H9 (cell line): ENCODE measurements at regions not wholly inside any gene's neighbourhood (a gene's known extent, or its start where the extent isn't known, plus 50 kb on each side); places are given as distances from the start of the nearest gene placed in this dataset.

Experiments
- DNase-seq: peaks from one replicate; pipeline ENCODE4 v3.0.0-alpha.2; 2017
- H2AFZ ChIP-seq: one replicate; pipeline ENCODE4 v1.6.1; 2013; ENCODE audit warnings: mild to moderate bottlenecking, low read length, control low read depth, moderate library complexity
- H2AK5ac ChIP-seq: 2 replicates; pipeline ENCODE4 v1.6.1; 2013; ENCODE audit warnings: low read length, control low read depth, mixed read lengths; ENCODE audit not compliant: insufficient read length
- H2BK120ac ChIP-seq: one replicate; pipeline ENCODE4 v1.6.1; 2013; ENCODE audit warnings: low read depth, mild to moderate bottlenecking, low read length, control low read depth, inconsistent platforms; ENCODE audit not compliant: poor library complexity, severe bottlenecking
- H2BK12ac ChIP-seq: 2 replicates; pipeline ENCODE4 v1.6.1; 2013; ENCODE audit warnings: low read length, control low read depth, mixed read lengths, low read depth; ENCODE audit not compliant: insufficient read length
- H2BK15ac ChIP-seq: 2 replicates; pipeline ENCODE4 v1.6.1; 2013; ENCODE audit warnings: low read depth, low read length, control low read depth
- H2BK20ac ChIP-seq: one replicate; pipeline ENCODE4 v1.6.1; 2013; ENCODE audit warnings: low read depth, mild to moderate bottlenecking, low read length, control low read depth, inconsistent platforms; ENCODE audit not compliant: poor library complexity, severe bottlenecking
- H2BK5ac ChIP-seq: 2 replicates; pipeline ENCODE4 v1.6.1; 2013; ENCODE audit warnings: low read length, control low read depth, mixed read lengths; ENCODE audit not compliant: insufficient read length
- H3K14ac ChIP-seq: 2 replicates; pipeline ENCODE4 v1.6.1; 2013; ENCODE audit warnings: low read length, control low read depth; ENCODE audit not compliant: insufficient read depth
- H3K18ac ChIP-seq: 2 replicates; pipeline ENCODE4 v1.6.1; 2013; ENCODE audit warnings: low read depth, mild to moderate bottlenecking, mixed read lengths, low read length, control low read depth; ENCODE audit not compliant: insufficient read length
- H3K23ac ChIP-seq: 2 replicates; pipeline ENCODE4 v1.6.1; 2013; ENCODE audit warnings: low read length, control low read depth, mixed read lengths, low read depth; ENCODE audit not compliant: insufficient read length
- H3K23me2 ChIP-seq: 2 replicates; pipeline ENCODE4 v1.6.1; 2013; ENCODE audit warnings: low read depth, mild to moderate bottlenecking, mixed read lengths, low read length, control low read depth; ENCODE audit not compliant: insufficient read length, poor library complexity, severe bottlenecking
- H3K27ac ChIP-seq: 2 replicates; pipeline ENCODE4 v1.5.1; 2013; ENCODE audit warnings: low read length, control low read depth, mixed read lengths, low read depth; ENCODE audit not compliant: insufficient read length
- H3K27me3 ChIP-seq: 2 replicates; pipeline ENCODE4 v1.6.1; 2013; ENCODE audit warnings: low read length, control low read depth, inconsistent platforms; ENCODE audit not compliant: insufficient read depth
- H3K4ac ChIP-seq: 2 replicates; pipeline ENCODE4 v1.6.1; 2013; ENCODE audit warnings: low read depth, mild to moderate bottlenecking, control low read depth, inconsistent platforms, low read length, moderate library complexity
- H3K4me1 ChIP-seq: 2 replicates; pipeline ENCODE4 v1.6.1; 2013; ENCODE audit warnings: low read length, control low read depth, inconsistent platforms; ENCODE audit not compliant: insufficient read depth
- H3K4me2 ChIP-seq: 2 replicates; pipeline ENCODE4 v1.6.1; 2013; ENCODE audit warnings: low read length, control low read depth, mixed read lengths; ENCODE audit not compliant: insufficient read length, insufficient read depth
- H3K56ac ChIP-seq: 2 replicates; pipeline ENCODE4 v1.6.1; 2013; ENCODE audit warnings: low read depth, mild to moderate bottlenecking, mixed read lengths, low read length, control low read depth; ENCODE audit not compliant: insufficient read length
- H3K79me1 ChIP-seq: 2 replicates; pipeline ENCODE4 v1.6.1; 2013; ENCODE audit warnings: low read depth, mild to moderate bottlenecking, moderate library complexity, low read length, control low read depth, inconsistent platforms; ENCODE audit not compliant: insufficient read depth, poor library complexity, severe bottlenecking
- H3K79me2 ChIP-seq: 2 replicates; pipeline ENCODE4 v1.6.1; 2013; ENCODE audit warnings: low read length, control low read depth, inconsistent platforms; ENCODE audit not compliant: insufficient read depth
- H3K9ac ChIP-seq: 2 replicates; pipeline ENCODE4 v1.6.1; 2013; ENCODE audit warnings: low read length, control low read depth, mixed read lengths; ENCODE audit not compliant: insufficient read length; ENCODE audit errors: extremely low read depth
- H3K9me3 ChIP-seq: one replicate; pipeline ENCODE4 v1.6.1; 2013; ENCODE audit warnings: low read depth, low read length, inconsistent platforms; ENCODE audit not compliant: control insufficient read depth
- H3T11ph ChIP-seq: one replicate; pipeline ENCODE4 v1.6.1; 2013; ENCODE audit warnings: mild to moderate bottlenecking, low read length, control low read depth, inconsistent platforms
- H4K20me1 ChIP-seq: one replicate; pipeline ENCODE4 v1.6.1; 2013; ENCODE audit not compliant: control insufficient read depth, insufficient read length, insufficient read depth
- H4K5ac ChIP-seq: 2 replicates; pipeline ENCODE4 v1.6.1; 2013; ENCODE audit warnings: low read depth, mild to moderate bottlenecking, mixed read lengths, low read length, control low read depth; ENCODE audit not compliant: insufficient read length
- H4K8ac ChIP-seq: replicated peaks from 2 replicates; pipeline ENCODE4 v1.6.1; 2013; ENCODE audit warnings: low read length, control low read depth, mixed read lengths, low read depth; ENCODE audit not compliant: insufficient read length
- H4K91ac ChIP-seq: 2 replicates; pipeline ENCODE4 v1.6.1; 2013; ENCODE audit warnings: low read depth, mild to moderate bottlenecking, moderate library complexity, mixed read lengths, low read length, control low read depth; ENCODE audit not compliant: insufficient read length
- H3K27ac Mint-ChIP-seq, 3 experiments: 2 replicates in 2 of 3; 3 replicates in 1 of 3; pipeline ENCODE4 v1.8.0; 2020 to 2021; ENCODE audit warnings: mixed read lengths in 3 of 3, mild to moderate bottlenecking in 1 of 3, moderate library complexity in 1 of 3
- H3K27me3 Mint-ChIP-seq: 2 replicates; pipeline ENCODE4 v1.8.0; 2021; ENCODE audit warnings: low read depth, mild to moderate bottlenecking, moderate library complexity, mixed read lengths
- H3K36me3 Mint-ChIP-seq, 3 experiments: 2 replicates in 2 of 3; 3 replicates in 1 of 3; pipeline ENCODE4 v1.8.0; 2020 to 2021; ENCODE audit warnings: low read depth in 3 of 3, mixed read lengths in 3 of 3; ENCODE audit not compliant: insufficient read depth in 1 of 3
- H3K4me1 Mint-ChIP-seq, 2 experiments: 2 replicates each; pipeline ENCODE4 v1.8.0; 2020; ENCODE audit warnings: mixed read lengths in 2 of 2
- H3K4me3 Mint-ChIP-seq, 2 experiments: 2 replicates in 1 of 2; 3 replicates in 1 of 2; pipeline ENCODE4 v1.8.0; 2020 to 2021; ENCODE audit warnings: mild to moderate bottlenecking in 2 of 2, mixed read lengths in 2 of 2, moderate library complexity in 1 of 2
- H3K9me3 Mint-ChIP-seq, 2 experiments: 2 replicates in 1 of 2; 3 replicates in 1 of 2; pipeline ENCODE4 v1.8.0; 2020; ENCODE audit warnings: mild to moderate bottlenecking in 2 of 2, mixed read lengths in 2 of 2, moderate library complexity in 1 of 2
- WGBS: extraction: QIAGEN DNeasy Blood & Tissue Kit; methylation state at CpG from one replicate; pipeline ENCODE4 v1.1.7; 2013; ENCODE audit warnings: missing lambda C conversion rate, low lambda C conversion rate, mixed read lengths; ENCODE audit not compliant: insufficient read length; ENCODE audit errors: extremely low coverage; 5-methylcytosine and 5-hydroxymethylcytosine counted together
- TF ChIP-seq, protein P1 (sequence below): fragments of 200-600 bp; sonication (generic); conservative IDR thresholded peaks from 3 replicates; pipeline ENCODE4 v1.8.0; 2021; ENCODE audit warnings: antibody characterized with exemption, mild to moderate bottlenecking

GRCh38 chr5:145437627-145438026 lies 397.5 kb downstream of the PRELID2 start:
- Mint-ChIP-seq H3K4me3 (no peak overlapping the region), H3K9me3 (no peaks in the 10 kb centered on the region; a peak in 1 of 5 replicates), H3K27me3 (no peaks in the 10 kb centered on the region), H3K27ac (no peak overlapping the region), H3K4me1 (peaks cover 35 to 36% of the 10 kb centered on the region in 2 experiments), H3K36me3 (no peaks in the 10 kb centered on the region; a peak in 2 of 7 replicates)
- H2BK5ac ChIP-seq, result no peak overlapping the region
- no CpG with 5 or more reads among the region's 3 CpGs for WGBS
- no peak overlapping the region for H2AFZ ChIP-seq
- H2BK120ac ChIP-seq, result no peak overlapping the region
- H3K27me3 ChIP-seq, result no peaks in the 10 kb centered on the region
- no peaks in the 10 kb centered on the region for H3K23me2 ChIP-seq
- H4K20me1 ChIP-seq, result no peaks in the 10 kb centered on the region
- no peak overlapping the region for H3K23ac ChIP-seq
- no peak overlapping the region for H4K5ac ChIP-seq
- no peak overlapping the region for H3K4ac ChIP-seq
- no peak overlapping the region for H3K56ac ChIP-seq
- H2BK20ac ChIP-seq, result no peak overlapping the region
- no peak overlapping the region for H3K18ac ChIP-seq
- H3K4me1 ChIP-seq, result peaks cover 6% of the 10 kb centered on the region; the same call in 1 of the 2 replicates
- H3K9me3 ChIP-seq, result no peaks in the 10 kb centered on the region
- no peak overlapping the region for H4K8ac ChIP-seq
- H2BK12ac ChIP-seq, result no peak overlapping the region
- H3K79me2 ChIP-seq, result no peaks in the 10 kb centered on the region
- H3K14ac ChIP-seq, result no peak overlapping the region
- no peak overlapping the region for H3K27ac ChIP-seq
- H4K91ac ChIP-seq, result no peak overlapping the region
- DNase-seq, result no peak
- H3T11ph ChIP-seq, result no peak overlapping the region
- H3K79me1 ChIP-seq, result no peaks in the 10 kb centered on the region
- H3K9ac ChIP-seq, result no peak overlapping the region
- H2AK5ac ChIP-seq, result no peak overlapping the region
- no peak overlapping the region for H2BK15ac ChIP-seq
- TF ChIP-seq, protein P1, sequence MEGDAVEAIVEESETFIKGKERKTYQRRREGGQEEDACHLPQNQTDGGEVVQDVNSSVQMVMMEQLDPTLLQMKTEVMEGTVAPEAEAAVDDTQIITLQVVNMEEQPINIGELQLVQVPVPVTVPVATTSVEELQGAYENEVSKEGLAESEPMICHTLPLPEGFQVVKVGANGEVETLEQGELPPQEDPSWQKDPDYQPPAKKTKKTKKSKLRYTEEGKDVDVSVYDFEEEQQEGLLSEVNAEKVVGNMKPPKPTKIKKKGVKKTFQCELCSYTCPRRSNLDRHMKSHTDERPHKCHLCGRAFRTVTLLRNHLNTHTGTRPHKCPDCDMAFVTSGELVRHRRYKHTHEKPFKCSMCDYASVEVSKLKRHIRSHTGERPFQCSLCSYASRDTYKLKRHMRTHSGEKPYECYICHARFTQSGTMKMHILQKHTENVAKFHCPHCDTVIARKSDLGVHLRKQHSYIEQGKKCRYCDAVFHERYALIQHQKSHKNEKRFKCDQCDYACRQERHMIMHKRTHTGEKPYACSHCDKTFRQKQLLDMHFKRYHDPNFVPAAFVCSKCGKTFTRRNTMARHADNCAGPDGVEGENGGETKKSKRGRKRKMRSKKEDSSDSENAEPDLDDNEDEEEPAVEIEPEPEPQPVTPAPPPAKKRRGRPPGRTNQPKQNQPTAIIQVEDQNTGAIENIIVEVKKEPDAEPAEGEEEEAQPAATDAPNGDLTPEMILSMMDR, result no peak
- no peak overlapping the region for H3K4me2 ChIP-seq
